Lower leg skin (tissue), 3 donors: ENCODE measurements at regions not wholly inside any gene's neighbourhood (a gene's known extent, or its start where the extent isn't known, plus 50 kb on each side); places are given as distances from the start of the nearest gene placed in this dataset.

Experiments
- CTCF ChIP-seq, 3 donors: fragments of 450-650 bp; IDR thresholded peaks; one replicate each; pipeline ENCODE4 v1.5.1; 2016; ENCODE audit warnings: antibody characterized with exemption in 3 of 3, mild to moderate bottlenecking in 3 of 3, moderate library complexity in 2 of 3
- POLR2A ChIP-seq, 2 donors: fragments of 450-650 bp; IDR thresholded peaks; one replicate each; pipeline ENCODE4 v1.6.1; 2016 to 2017; ENCODE audit warnings: antibody characterized with exemption in 2 of 2, mild to moderate bottlenecking in 1 of 2, moderate library complexity in 1 of 2

GRCh38 chr13:73832825-73833224 is 301.4 kb downstream of the KLF12 start:
- TF ChIP-seq CTCF (IDR thresholded peaks at IDR 0.05): no peak
- no peak for TF ChIP-seq POLR2A (IDR thresholded peaks at IDR 0.05)
